Neural cell (in vitro differentiated cells): ENCODE measurements at regions not wholly inside any gene's neighbourhood (a gene's known extent, or its start where the extent isn't known, plus 50 kb on each side); places are given as distances from the start of the nearest gene placed in this dataset.

Source experiments
- H2AFZ ChIP-seq: fragments of 200-600, 300-800 bp; sonication (generic), shearing (Covaris generic); 2 replicates; pipeline ENCODE4 v1.6.0; 2014; ENCODE audit warnings: low read depth, mild to moderate bottlenecking, antibody characterized with exemption, low read length, moderate library complexity
- H3F3A ChIP-seq: fragments of 200-600 bp; shearing (Covaris generic); 2 replicates; pipeline ENCODE4 v1.6.1; 2016; ENCODE audit warnings: mild to moderate bottlenecking, moderate library complexity, mixed read lengths, antibody characterized with exemption, low read length; ENCODE audit not compliant: insufficient read depth, poor library complexity, severe bottlenecking
- H3K27ac ChIP-seq: fragments of 200-600, 300-800 bp; sonication (generic), shearing (Covaris generic); 2 replicates; pipeline ENCODE4 v1.5.1; 2014; ENCODE audit warnings: mild to moderate bottlenecking, low read length, moderate library complexity
- H3K27me3 ChIP-seq: fragments of 300-800, 200-600 bp; sonication (generic), shearing (Covaris generic); 2 replicates; pipeline ENCODE4 v1.6.0; 2014; ENCODE audit warnings: mild to moderate bottlenecking, low read depth, low read length, moderate library complexity; ENCODE audit not compliant: insufficient read depth
- H3K36me3 ChIP-seq: fragments of 300-800, 200-600 bp; sonication (generic), shearing (Covaris generic); 2 replicates; pipeline ENCODE4 v1.5.1; 2014; ENCODE audit warnings: mild to moderate bottlenecking, antibody characterized with exemption, low read length, moderate library complexity; ENCODE audit not compliant: insufficient read depth
- H3K4me2 ChIP-seq: fragments of 300-800, 200-600 bp; sonication (generic), shearing (Covaris generic); 2 replicates; pipeline ENCODE4 v1.6.0; 2014; ENCODE audit warnings: mild to moderate bottlenecking, low read length
- H3K4me3 ChIP-seq: fragments of 300-800, 200-600 bp; sonication (generic), shearing (Covaris generic); 2 replicates; pipeline ENCODE4 v1.5.1; 2014; ENCODE audit warnings: mild to moderate bottlenecking, low read length, moderate library complexity
- H3K79me2 ChIP-seq: fragments of 200-600 bp; shearing (Covaris generic); replicated peaks from 2 replicates; pipeline ENCODE4 v1.6.0; 2014; ENCODE audit warnings: mild to moderate bottlenecking, low read length, moderate library complexity; ENCODE audit not compliant: insufficient read depth
- H3K9ac ChIP-seq: fragments of 300-800, 200-600 bp; sonication (generic), shearing (Covaris generic); 2 replicates; pipeline ENCODE4 v1.6.1; 2016; ENCODE audit warnings: mild to moderate bottlenecking, low read length, mixed read lengths
- H3K9me2 ChIP-seq: fragments of 200-600 bp; shearing (Covaris generic); 2 replicates; pipeline ENCODE4 v1.6.1; 2016; ENCODE audit warnings: mild to moderate bottlenecking, low read length, mixed read lengths; ENCODE audit not compliant: insufficient read depth
- H3K9me3 ChIP-seq: fragments of 200-600, 300-800 bp; sonication (generic), shearing (Covaris generic); 2 replicates; pipeline ENCODE4 v1.6.1; 2016; ENCODE audit warnings: mild to moderate bottlenecking, mixed run types, low read length, moderate library complexity, mixed read lengths
- H4K20me1 ChIP-seq: fragments of 200-600 bp; shearing (Covaris generic); 2 replicates; pipeline ENCODE4 v1.6.1; 2016; ENCODE audit warnings: mild to moderate bottlenecking, mixed run types; ENCODE audit not compliant: insufficient read depth
- CTCF ChIP-seq: fragments of 450-650 bp; IDR thresholded peaks from 2 replicates; pipeline ENCODE4 v1.5.1; 2014; ENCODE audit warnings: antibody characterized with exemption, mild to moderate bottlenecking, moderate library complexity; ENCODE audit not compliant: poor library complexity, severe bottlenecking
- EP300 ChIP-seq: fragments of 450-650 bp; conservative IDR thresholded peaks from 2 replicates; pipeline ENCODE4 v1.6.1; 2014; ENCODE audit warnings: antibody characterized with exemption, mild to moderate bottlenecking, moderate library complexity; ENCODE audit not compliant: poor library complexity, severe bottlenecking
- EZH2 ChIP-seq: fragments of 200-600, 300-800 bp; shearing (Covaris generic), sonication (generic); IDR thresholded peaks from 2 replicates; pipeline ENCODE4 v1.6.1; 2014; ENCODE audit warnings: antibody characterized with exemption, low read length, borderline replicate concordance, mild to moderate bottlenecking; ENCODE audit not compliant: insufficient read depth, poor library complexity, severe bottlenecking
- MXI1 ChIP-seq: fragments of 450-650 bp; conservative IDR thresholded peaks from 2 replicates; pipeline ENCODE4 v1.6.1; 2014; ENCODE audit warnings: antibody characterized with exemption, mild to moderate bottlenecking; ENCODE audit not compliant: poor library complexity, severe bottlenecking
- POLR2AphosphoS5 ChIP-seq: IDR thresholded peaks from 2 replicates; pipeline ENCODE4 v1.6.1; 2012
- RAD21 ChIP-seq: fragments of 450-650 bp; conservative IDR thresholded peaks from 2 replicates; pipeline ENCODE4 v1.6.1; 2014; ENCODE audit warnings: antibody characterized with exemption, mild to moderate bottlenecking, moderate library complexity
- REST ChIP-seq: IDR thresholded peaks from 2 replicates; pipeline ENCODE4 v1.6.1; 2012; ENCODE audit warnings: borderline replicate concordance
- SMC3 ChIP-seq: fragments of 450-650 bp; conservative IDR thresholded peaks from 2 replicates; pipeline ENCODE4 v1.6.1; 2014; ENCODE audit warnings: antibody characterized with exemption, mild to moderate bottlenecking, moderate library complexity; ENCODE audit not compliant: poor library complexity
- TAF1 ChIP-seq: IDR thresholded peaks from 2 replicates; pipeline ENCODE4 v1.6.1; 2012; ENCODE audit warnings: low read depth

- Histone ChIP-seq H3K27me3 (no peaks in the 10 kb centered on the region), H3F3A (no peaks in the 10 kb centered on the region), H2AFZ (no peak overlapping the region), H3K4me2 (no peak overlapping the region), H3K9me3 (no peaks in the 10 kb centered on the region), H3K36me3 (no peaks in the 10 kb centered on the region), H4K20me1 (no peaks in the 10 kb centered on the region), H3K4me3 (no peak overlapping the region), H3K9me2 (no peaks in the 10 kb centered on the region), H3K79me2 (no peaks in the 10 kb centered on the region), H3K27ac (peak overlapping the region; percentile 34), H3K9ac (no peak overlapping the region)
- no peak for TF ChIP-seq REST
- no peak for TF ChIP-seq SMC3
- TF ChIP-seq RAD21: no peak
- TF ChIP-seq POLR2AphosphoS5: no peak
- no peak for TF ChIP-seq TAF1
- no peak for TF ChIP-seq CTCF
- no peak for TF ChIP-seq EP300
- no peak for TF ChIP-seq EZH2
- TF ChIP-seq MXI1: no peak
Measured at GRCh38 chr3:111143-112069, 85.2 kb upstream of the CHL1 start.

- H3F3A ChIP-seq: no peaks in the 10 kb centered on the region
- H3K9me3 ChIP-seq: no peaks in the 10 kb centered on the region
- no peaks in the 10 kb centered on the region for H3K27me3 ChIP-seq
- TF ChIP-seq REST (no peak), SMC3 (no peak), RAD21 (no peak), MXI1 (no peak), EP300 (no peak), POLR2AphosphoS5 (no peak), TAF1 (no peak), EZH2 (no peak), CTCF (no peak)
- no peak overlapping the region for H2AFZ ChIP-seq
- H3K36me3 ChIP-seq: no peaks in the 10 kb centered on the region
- no peaks in the 10 kb centered on the region for H4K20me1 ChIP-seq
- H3K79me2 ChIP-seq: no peaks in the 10 kb centered on the region
- no peaks in the 10 kb centered on the region for H3K9me2 ChIP-seq
- H3K27ac ChIP-seq: no peak overlapping the region
- no peak overlapping the region for H3K4me3 ChIP-seq
- no peak overlapping the region for H3K4me2 ChIP-seq
- no peak overlapping the region for H3K9ac ChIP-seq
Measured at GRCh38 chr3:112773-113172, 83.8 kb upstream of the CHL1 start.
